ENCODE measurements at regions not wholly inside any gene's neighbourhood (a gene's known extent, or its start where the extent isn't known, plus 50 kb on each side); places are given as distances from the start of the nearest gene placed in this dataset.

DNA sequence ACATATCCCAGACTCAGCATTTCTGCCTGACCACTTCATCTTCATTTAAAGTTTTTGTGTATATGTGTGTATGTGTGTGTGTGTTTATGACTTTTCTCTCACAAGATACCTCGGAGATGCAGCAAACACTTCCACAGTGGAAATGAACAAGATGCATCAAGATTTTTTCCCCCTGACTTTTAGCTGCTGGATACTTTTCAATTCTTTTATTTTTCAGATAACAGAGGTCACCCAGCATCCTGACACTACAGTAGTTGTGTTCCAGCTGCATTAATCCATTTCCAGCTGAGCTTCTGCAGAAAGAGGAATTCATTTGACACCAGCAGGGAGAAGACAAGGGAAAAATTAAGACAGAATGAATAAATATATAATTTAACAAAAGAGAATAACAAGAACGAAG lies 130.2 kb upstream of the PSMD7 start:
- TF ChIP-seq LEF1 (IDR thresholded peaks at IDR 0.05; ENCODE audit: borderline replicate concordance) (no peak), NFRKB (IDR thresholded peaks at IDR 0.05) (no peak), HDGF (IDR thresholded peaks at IDR 0.05; ENCODE audit: borderline replicate concordance) (no peak), SP1 (IDR thresholded peaks at IDR 0.05) (no peak), SUZ12 (IDR thresholded peaks at IDR 0.05) (no peak), FOXA1 (IDR thresholded peaks at IDR 0.05) (no peak), ZNF384 (IDR thresholded peaks at IDR 0.05) (no peak), TARDBP (IDR thresholded peaks at IDR 0.05) (no peak), FOXM1 (IDR thresholded peaks at IDR 0.05; ENCODE audit: borderline replicate concordance) (no peak), FOXK2 (IDR thresholded peaks at IDR 0.05) (no peak), BHLHE40 (IDR thresholded peaks at IDR 0.05; ENCODE audit: borderline replicate concordance) (no peak)
- TF ChIP-seq, protein P1, sequence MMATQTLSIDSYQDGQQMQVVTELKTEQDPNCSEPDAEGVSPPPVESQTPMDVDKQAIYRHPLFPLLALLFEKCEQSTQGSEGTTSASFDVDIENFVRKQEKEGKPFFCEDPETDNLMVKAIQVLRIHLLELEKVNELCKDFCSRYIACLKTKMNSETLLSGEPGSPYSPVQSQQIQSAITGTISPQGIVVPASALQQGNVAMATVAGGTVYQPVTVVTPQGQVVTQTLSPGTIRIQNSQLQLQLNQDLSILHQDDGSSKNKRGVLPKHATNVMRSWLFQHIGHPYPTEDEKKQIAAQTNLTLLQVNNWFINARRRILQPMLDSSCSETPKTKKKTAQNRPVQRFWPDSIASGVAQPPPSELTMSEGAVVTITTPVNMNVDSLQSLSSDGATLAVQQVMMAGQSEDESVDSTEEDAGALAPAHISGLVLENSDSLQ (IDR thresholded peaks at IDR 0.05), result no peak

Measured in HEK293T (cell line).